ENCODE measurements at regions not wholly inside any gene's neighbourhood (a gene's known extent, or its start where the extent isn't known, plus 50 kb on each side); places are given as distances from the start of the nearest gene placed in this dataset.

GRCh38 chr17:71217769-71218168 lies 903.1 kb upstream of the SOX9 start:
- Histone ChIP-seq H3K27ac (ENCODE audit: low read length) (no peak overlapping the region), H3K27me3 (ENCODE audit: insufficient read depth, low read length) (no peaks in the 10 kb centered on the region), H3K4me3 (ENCODE audit: low read length) (no peak overlapping the region), H3K9me3 (ENCODE audit: insufficient read depth, low read depth, low read length) (no peaks in the 10 kb centered on the region), H3K4me1 (ENCODE audit: insufficient read depth, low read length) (no peaks in the 10 kb centered on the region), H3K36me3 (ENCODE audit: insufficient read depth, low read depth, low read length) (no peaks in the 10 kb centered on the region), H3K9ac (ENCODE audit: low read depth, low read length) (no peak overlapping the region)

GRCh38 chr17:71224824-71225575 lies 895.8 kb upstream of the SOX9 start:
- H3K36me3 ChIP-seq (ENCODE audit: insufficient read depth, low read depth, low read length): no peaks in the 10 kb centered on the region
- H3K27me3 ChIP-seq (ENCODE audit: insufficient read depth, low read length): no peaks in the 10 kb centered on the region
- H3K9me3 ChIP-seq (ENCODE audit: insufficient read depth, low read depth, low read length): no peaks in the 10 kb centered on the region
- no peaks in the 10 kb centered on the region; the same call in 1 of the 2 replicates for H3K4me1 ChIP-seq (ENCODE audit: insufficient read depth, low read length)
- H3K27ac ChIP-seq (ENCODE audit: low read length): no peak overlapping the region
- H3K4me3 ChIP-seq (ENCODE audit: low read length): no peak overlapping the region
- no peak overlapping the region for H3K9ac ChIP-seq (ENCODE audit: low read depth, low read length)

GRCh38 chr17:71227841-71228240 lies 893.0 kb upstream of the SOX9 start:
- no peaks in the 10 kb centered on the region; the same call in 1 of the 2 replicates for H3K4me1 ChIP-seq (ENCODE audit: insufficient read depth, low read length)
- H3K36me3 ChIP-seq (ENCODE audit: insufficient read depth, low read depth, low read length): no peaks in the 10 kb centered on the region
- no peak overlapping the region for H3K27ac ChIP-seq (ENCODE audit: low read length)
- H3K27me3 ChIP-seq (ENCODE audit: insufficient read depth, low read length): no peaks in the 10 kb centered on the region
- no peaks in the 10 kb centered on the region for H3K9me3 ChIP-seq (ENCODE audit: insufficient read depth, low read depth, low read length)
- H3K4me3 ChIP-seq (ENCODE audit: low read length): no peak overlapping the region; the same call in 1 of the 2 replicates
- H3K9ac ChIP-seq (ENCODE audit: low read depth, low read length): no peak overlapping the region

GRCh38 chr17:71229070-71229469 lies 891.8 kb upstream of the SOX9 start:
- Histone ChIP-seq H3K4me3 (ENCODE audit: low read length) (no peak overlapping the region), H3K9ac (ENCODE audit: low read depth, low read length) (no peak overlapping the region), H3K9me3 (ENCODE audit: insufficient read depth, low read depth, low read length) (no peaks in the 10 kb centered on the region), H3K4me1 (ENCODE audit: insufficient read depth, low read length) (no peaks in the 10 kb centered on the region; the same call in 1 of the 2 replicates), H3K27me3 (ENCODE audit: insufficient read depth, low read length) (no peaks in the 10 kb centered on the region), H3K36me3 (ENCODE audit: insufficient read depth, low read depth, low read length) (no peaks in the 10 kb centered on the region), H3K27ac (ENCODE audit: low read length) (no peak overlapping the region)

- Histone ChIP-seq H3K4me3 (ENCODE audit: low read length) (no peak overlapping the region), H3K36me3 (ENCODE audit: insufficient read depth, low read depth, low read length) (no peaks in the 10 kb centered on the region), H3K4me1 (ENCODE audit: insufficient read depth, low read length) (no peaks in the 10 kb centered on the region; the same call in 1 of the 2 replicates), H3K9ac (ENCODE audit: low read depth, low read length) (no peak overlapping the region), H3K27ac (ENCODE audit: low read length) (no peak overlapping the region), H3K27me3 (ENCODE audit: insufficient read depth, low read length) (no peaks in the 10 kb centered on the region), H3K9me3 (ENCODE audit: insufficient read depth, low read depth, low read length) (no peaks in the 10 kb centered on the region)
Observed at GRCh38 chr17:71232801-71233559, 887.8 kb upstream of the SOX9 start.

GRCh38 chr17:71234349-71234748 lies 886.5 kb upstream of the SOX9 start:
- Histone ChIP-seq H3K4me3 (ENCODE audit: low read length) (no peak overlapping the region), H3K36me3 (ENCODE audit: insufficient read depth, low read depth, low read length) (no peaks in the 10 kb centered on the region), H3K27ac (ENCODE audit: low read length) (no peak overlapping the region), H3K9me3 (ENCODE audit: insufficient read depth, low read depth, low read length) (no peaks in the 10 kb centered on the region), H3K27me3 (ENCODE audit: insufficient read depth, low read length) (no peaks in the 10 kb centered on the region), H3K9ac (ENCODE audit: low read depth, low read length) (no peak overlapping the region), H3K4me1 (ENCODE audit: insufficient read depth, low read length) (no peaks in the 10 kb centered on the region)

GRCh38 chr17:71237903-71238538 lies 882.8 kb upstream of the SOX9 start:
- no peak overlapping the region for H3K4me3 ChIP-seq (ENCODE audit: low read length)
- H3K27me3 ChIP-seq (ENCODE audit: insufficient read depth, low read length): no peaks in the 10 kb centered on the region
- H3K4me1 ChIP-seq (ENCODE audit: insufficient read depth, low read length): no peaks in the 10 kb centered on the region
- H3K9me3 ChIP-seq (ENCODE audit: insufficient read depth, low read depth, low read length): no peaks in the 10 kb centered on the region
- no peaks in the 10 kb centered on the region for H3K36me3 ChIP-seq (ENCODE audit: insufficient read depth, low read depth, low read length)
- no peak overlapping the region for H3K27ac ChIP-seq (ENCODE audit: low read length)
- H3K9ac ChIP-seq (ENCODE audit: low read depth, low read length): no peak overlapping the region

GRCh38 chr17:71247441-71248015 lies 873.3 kb upstream of the SOX9 start:
- H3K36me3 ChIP-seq (ENCODE audit: insufficient read depth, low read depth, low read length): no peaks in the 10 kb centered on the region
- no peaks in the 10 kb centered on the region for H3K27me3 ChIP-seq (ENCODE audit: insufficient read depth, low read length)
- no peaks in the 10 kb centered on the region for H3K4me1 ChIP-seq (ENCODE audit: insufficient read depth, low read length)
- H3K9ac ChIP-seq (ENCODE audit: low read depth, low read length): no peak overlapping the region
- H3K9me3 ChIP-seq (ENCODE audit: insufficient read depth, low read depth, low read length): no peaks in the 10 kb centered on the region
- no peak overlapping the region for H3K4me3 ChIP-seq (ENCODE audit: low read length)
- H3K27ac ChIP-seq (ENCODE audit: low read length): no peak overlapping the region

GRCh38 chr17:71251276-71251675 lies 869.5 kb upstream of the SOX9 start:
- Histone ChIP-seq H3K9me3 (ENCODE audit: insufficient read depth, low read depth, low read length) (no peaks in the 10 kb centered on the region), H3K36me3 (ENCODE audit: insufficient read depth, low read depth, low read length) (no peaks in the 10 kb centered on the region), H3K27me3 (ENCODE audit: insufficient read depth, low read length) (no peaks in the 10 kb centered on the region), H3K4me1 (ENCODE audit: insufficient read depth, low read length) (no peaks in the 10 kb centered on the region), H3K4me3 (ENCODE audit: low read length) (no peak overlapping the region), H3K27ac (ENCODE audit: low read length) (no peak overlapping the region), H3K9ac (ENCODE audit: low read depth, low read length) (no peak overlapping the region)

- H3K27ac ChIP-seq (ENCODE audit: low read length): no peak overlapping the region
- H3K27me3 ChIP-seq (ENCODE audit: insufficient read depth, low read length): no peaks in the 10 kb centered on the region
- no peak overlapping the region for H3K9ac ChIP-seq (ENCODE audit: low read depth, low read length)
- no peak overlapping the region for H3K4me3 ChIP-seq (ENCODE audit: low read length)
- H3K4me1 ChIP-seq (ENCODE audit: insufficient read depth, low read length): no peaks in the 10 kb centered on the region
- H3K36me3 ChIP-seq (ENCODE audit: insufficient read depth, low read depth, low read length): no peaks in the 10 kb centered on the region
- H3K9me3 ChIP-seq (ENCODE audit: insufficient read depth, low read depth, low read length): no peaks in the 10 kb centered on the region
Observed at GRCh38 chr17:71251951-71252350, 868.9 kb upstream of the SOX9 start.

- Histone ChIP-seq H3K36me3 (ENCODE audit: insufficient read depth, low read depth, low read length) (no peaks in the 10 kb centered on the region), H3K9ac (ENCODE audit: low read depth, low read length) (no peak overlapping the region), H3K4me1 (ENCODE audit: insufficient read depth, low read length) (no peaks in the 10 kb centered on the region), H3K27ac (ENCODE audit: low read length) (no peak overlapping the region), H3K27me3 (ENCODE audit: insufficient read depth, low read length) (no peaks in the 10 kb centered on the region), H3K4me3 (ENCODE audit: low read length) (no peak overlapping the region), H3K9me3 (ENCODE audit: insufficient read depth, low read depth, low read length) (no peaks in the 10 kb centered on the region)
Observed at GRCh38 chr17:71252436-71252835, 868.4 kb upstream of the SOX9 start.

Data from iPS-20b (cell line).